ENCODE measurements at regions not wholly inside any gene's neighbourhood (a gene's known extent, or its start where the extent isn't known, plus 50 kb on each side); places are given as distances from the start of the nearest gene placed in this dataset.

GRCh38 chr5:6905423-6905822 lies 192.2 kb downstream of the TENT4A start:
- in situ Hi-C loops (cut with HindIII; ENCODE audit: low pct_unique_long_range_greater_than_20kb, low sequenced_read_pairs) = no loop called here
- H3K4me1 ChIP-seq (ENCODE audit: control insufficient read depth, insufficient read depth, low read length) = no peaks in the 10 kb centered on the region
- ATAC-seq (no peak), DNase-seq (ENCODE audit: low read depth, low spot score) (no peak)
- H3K9me3 ChIP-seq (ENCODE audit: control insufficient read depth, insufficient read depth, low read depth, low read length) = no peaks in the 10 kb centered on the region
- no peaks in the 10 kb centered on the region for H3K27me3 ChIP-seq (ENCODE audit: control insufficient read depth, insufficient read depth, low read length)
- POLR2A ChIA-PET = no interaction called here
- no peak overlapping the region for H3K27ac ChIP-seq (ENCODE audit: low read length)
- CTCF ChIA-PET = interaction anchor here (0.7 kb wide), 1 partner anchor 10 kb away, joined by 6 read pairs; no protein-coding TSS in a partner anchor
- no peaks in the 10 kb centered on the region for H3K36me3 ChIP-seq (ENCODE audit: control insufficient read depth, insufficient read depth, low read length)
- BruUV-seq (replicated peaks) = no TSS peak
- intact Hi-C loops (cut with micrococcal nuclease; ENCODE audit: unreplicated experiment) = no loop called here
- no peak overlapping the region for H3K4me3 ChIP-seq (ENCODE audit: low read depth in 2 of 2, low read length in 2 of 2)
- TF ChIP-seq SIN3A (IDR thresholded peaks at IDR 0.05; ENCODE audit: borderline replicate concordance, insufficient read depth, low read depth, low read length) (no peak), TCF7L2 (IDR thresholded peaks at IDR 0.05; ENCODE audit: low read depth, low read length) (no peak), CTCF (IDR thresholded peaks at IDR 0.05) (no peak), REST (IDR thresholded peaks at IDR 0.05; ENCODE audit: insufficient read depth in 1 of 2, low read depth in 2 of 2, low read length in 1 of 2) (no peak), POLR2AphosphoS5 (IDR thresholded peaks at IDR 0.05; ENCODE audit: low read depth, low read length) (no peak)

GRCh38 chr5:6905883-6906282 lies 192.7 kb downstream of the TENT4A start:
- DNase-seq (ENCODE audit: low read depth, low spot score) (no peak), ATAC-seq (no peak)
- H3K27me3 ChIP-seq (ENCODE audit: control insufficient read depth, insufficient read depth, low read length) = no peaks in the 10 kb centered on the region
- no peaks in the 10 kb centered on the region for H3K4me1 ChIP-seq (ENCODE audit: control insufficient read depth, insufficient read depth, low read length)
- no TSS peak for BruUV-seq (replicated peaks)
- ChIA-PET POLR2A (interaction anchor here (0.6 kb wide), 1 partner anchor 15 kb away, joined by 5 read pairs; no protein-coding TSS in a partner anchor), CTCF (interaction anchor here (0.7 kb wide), 1 partner anchor 9 kb away, joined by 6 read pairs; no protein-coding TSS in a partner anchor)
- no peak overlapping the region for H3K4me3 ChIP-seq (ENCODE audit: low read depth in 2 of 2, low read length in 2 of 2)
- H3K36me3 ChIP-seq (ENCODE audit: control insufficient read depth, insufficient read depth, low read length) = no peaks in the 10 kb centered on the region
- in situ Hi-C loops (cut with HindIII; ENCODE audit: low pct_unique_long_range_greater_than_20kb, low sequenced_read_pairs) (no loop called here), intact Hi-C loops (cut with micrococcal nuclease; ENCODE audit: unreplicated experiment) (no loop called here)
- H3K27ac ChIP-seq (ENCODE audit: low read length) = no peak overlapping the region
- no peaks in the 10 kb centered on the region for H3K9me3 ChIP-seq (ENCODE audit: control insufficient read depth, insufficient read depth, low read depth, low read length)
- no peak for TF ChIP-seq REST (IDR thresholded peaks at IDR 0.05; ENCODE audit: insufficient read depth in 1 of 2, low read depth in 2 of 2, low read length in 1 of 2)

Data from Panc1 (cell line).